Pulmonary artery endothelial cell (primary cell): ENCODE measurements at regions not wholly inside any gene's neighbourhood (a gene's known extent, or its start where the extent isn't known, plus 50 kb on each side); places are given as distances from the start of the nearest gene placed in this dataset.
"Not testable (repeated sequence)": the region's sequence is repeated elsewhere in the genome, so short reads cannot be mapped to it uniquely, and the experiment has no call there.

ENCODE experiments used
- DNase-seq: peaks from one replicate; pipeline ENCODE4 v3.0.0-alpha.2; 2011; ENCODE audit warnings: low read depth, low spot score

DNA sequence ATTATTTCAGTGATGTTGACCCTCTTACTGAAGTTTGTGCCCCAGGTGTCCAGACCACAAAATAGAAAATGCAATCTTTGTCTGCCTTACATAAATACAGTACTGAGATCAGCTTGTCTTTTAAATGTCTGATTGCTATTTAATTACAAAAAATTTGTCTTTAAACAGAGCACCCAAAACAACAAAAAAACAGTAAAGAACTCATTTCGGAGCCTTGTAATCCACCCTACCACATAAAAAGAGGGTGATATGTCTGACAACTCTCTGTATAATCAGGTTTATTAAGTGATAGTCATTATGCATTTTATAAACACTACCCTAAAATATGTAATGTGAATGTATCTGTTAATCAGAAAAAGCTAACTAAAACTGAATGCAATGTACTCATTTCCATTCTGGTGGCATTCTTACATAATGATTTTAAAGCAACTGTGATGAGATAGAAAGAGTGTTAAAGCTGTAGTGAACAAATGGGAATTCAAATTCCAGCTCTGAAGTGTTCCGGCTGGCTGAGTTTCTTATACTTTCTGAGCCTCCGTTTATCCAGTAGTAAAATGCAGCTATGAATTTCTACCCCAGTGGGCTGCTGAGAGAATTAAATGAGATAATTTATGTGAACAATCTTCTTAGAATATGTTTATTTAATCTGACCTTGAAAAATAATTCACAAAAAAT lies 486.6 kb downstream of the USP25 start:
- no peak for DNase-seq

DNA sequence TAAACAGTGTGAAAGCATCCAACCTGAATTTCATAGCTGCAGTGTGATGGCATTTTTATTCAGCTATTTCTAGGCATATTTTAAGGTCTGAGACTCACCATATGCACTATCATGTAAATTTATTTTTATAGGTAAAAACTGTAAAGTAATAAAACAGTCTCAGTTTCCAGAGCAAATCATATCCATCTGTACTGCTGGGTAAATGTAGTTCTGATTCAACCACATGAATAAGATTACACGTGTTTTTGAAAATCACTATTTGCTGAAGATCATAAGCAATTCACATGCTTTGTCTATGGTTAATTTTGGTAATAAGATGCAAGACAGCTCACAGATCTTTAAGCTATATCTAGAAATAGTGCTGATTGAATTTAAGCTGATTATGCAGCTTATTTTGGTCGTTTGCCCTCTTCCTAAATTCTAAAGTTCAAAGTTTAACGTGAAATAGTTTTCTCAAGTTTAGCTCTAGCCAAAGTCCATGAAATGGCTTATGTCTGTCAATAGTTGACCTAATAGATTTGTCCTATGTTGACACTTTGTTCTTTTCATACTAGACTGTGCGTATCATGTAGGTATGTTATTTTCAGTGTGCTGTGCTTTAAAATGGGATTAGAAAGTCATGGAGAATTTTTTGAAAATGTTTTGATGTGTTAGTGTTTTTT lies 489.0 kb downstream of the USP25 start:
- DNase-seq, result no peak

GRCh38 chr21:16224756-16225155 lies 495.0 kb downstream of the USP25 start:
- not testable (repeated sequence) for DNase-seq

DNA sequence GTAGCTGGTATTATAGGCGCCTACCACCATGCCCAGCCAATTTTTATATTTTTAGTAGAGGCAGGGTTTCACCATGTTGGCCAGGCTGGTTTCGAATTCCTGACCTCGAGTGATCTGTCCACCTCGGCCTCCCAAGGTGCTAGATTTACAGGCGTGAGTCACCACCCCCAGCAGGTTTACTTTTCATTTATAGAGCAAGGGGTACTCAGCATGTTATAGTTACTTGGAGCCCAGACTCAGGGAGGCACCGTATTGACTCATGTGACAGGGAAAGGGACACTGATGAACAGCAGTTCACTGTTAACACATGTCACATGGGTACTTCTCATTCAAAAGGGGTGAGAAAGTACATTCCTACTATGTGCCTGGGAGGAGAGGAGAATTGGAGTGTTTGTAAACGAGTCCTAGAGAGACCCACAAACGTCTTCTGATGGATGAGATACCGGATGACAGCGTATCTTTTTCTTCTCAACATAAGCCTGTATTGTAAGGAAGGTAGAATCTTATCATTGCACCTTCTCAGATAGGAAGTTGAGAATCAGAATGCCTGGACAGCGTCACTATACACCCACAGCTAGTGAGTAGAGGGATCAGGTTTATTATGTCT lies 510.0 kb downstream of the USP25 start:
- DNase-seq, result no peak

- DNase-seq, result no peak
Measured at GRCh38 chr21:16241016-16241415, 511.2 kb downstream of the USP25 start.

DNA sequence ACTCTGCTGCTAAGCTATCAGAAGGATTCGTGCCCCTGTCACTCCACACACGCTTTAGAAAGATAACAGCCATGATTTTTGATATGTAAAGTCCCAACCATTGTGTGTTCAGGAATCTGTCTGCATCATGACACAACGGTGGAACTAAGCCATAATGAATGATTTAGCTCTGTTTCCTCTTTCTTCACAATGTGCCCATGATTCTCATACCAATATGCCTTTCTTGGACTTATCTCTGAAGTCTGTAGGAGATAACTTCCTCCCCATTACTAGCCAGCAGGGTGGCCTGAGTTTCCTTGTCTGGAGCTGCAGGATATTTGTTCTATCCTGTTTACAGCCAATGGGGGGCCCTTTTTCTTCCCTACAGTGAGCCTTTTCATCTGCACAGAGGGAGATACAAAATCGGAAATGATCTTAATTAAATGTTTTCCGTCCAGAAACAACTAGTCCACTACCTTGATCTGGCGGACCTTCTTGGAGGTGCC lies 511.7 kb downstream of the USP25 start:
- peak; percentile 88 for DNase-seq

- no peak for DNase-seq
Measured at GRCh38 chr21:16243396-16243795, 513.6 kb downstream of the USP25 start.

- DNase-seq, result no peak
Measured at GRCh38 chr21:16248705-16249104, 518.9 kb downstream of the USP25 start.

- no peak for DNase-seq
Measured at GRCh38 chr21:16250273-16250672, 520.5 kb downstream of the USP25 start.

DNA sequence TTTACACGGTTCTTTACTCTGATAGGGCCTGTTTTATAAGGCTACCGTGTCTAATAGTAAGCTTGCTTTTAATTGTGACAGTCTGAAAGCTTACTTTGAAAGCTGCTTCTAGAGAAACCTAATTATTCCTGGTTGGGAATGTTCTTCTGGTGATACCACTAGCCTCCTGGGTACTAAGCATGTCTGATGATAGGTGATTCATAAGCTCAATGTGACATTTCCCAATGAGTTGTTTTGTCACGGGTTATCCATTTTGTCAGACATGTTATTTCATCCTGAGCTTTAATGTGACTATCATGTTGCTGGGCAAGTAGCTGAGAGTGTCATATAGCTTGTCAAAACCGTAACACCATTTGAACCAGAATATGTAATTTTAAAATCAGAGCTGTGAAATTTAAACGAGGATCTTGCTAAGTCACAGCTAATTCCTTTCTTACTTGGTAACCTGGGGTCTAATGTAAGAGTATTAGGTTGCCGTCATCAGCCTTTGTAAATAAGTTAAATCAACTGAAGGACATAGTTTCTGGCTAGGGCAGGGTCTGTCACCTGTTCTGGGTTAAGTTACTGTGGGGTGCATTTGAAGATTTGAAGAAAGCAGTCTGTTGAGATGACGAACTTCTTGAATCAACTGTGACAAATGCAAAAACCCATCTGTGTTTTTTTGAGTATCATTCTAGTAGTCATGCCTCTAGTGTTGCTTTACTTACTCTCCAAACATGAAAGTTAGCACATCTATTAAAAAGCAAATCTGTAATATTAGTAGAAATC lies 529.2 kb downstream of the USP25 start:
- DNase-seq, result no peak

DNA sequence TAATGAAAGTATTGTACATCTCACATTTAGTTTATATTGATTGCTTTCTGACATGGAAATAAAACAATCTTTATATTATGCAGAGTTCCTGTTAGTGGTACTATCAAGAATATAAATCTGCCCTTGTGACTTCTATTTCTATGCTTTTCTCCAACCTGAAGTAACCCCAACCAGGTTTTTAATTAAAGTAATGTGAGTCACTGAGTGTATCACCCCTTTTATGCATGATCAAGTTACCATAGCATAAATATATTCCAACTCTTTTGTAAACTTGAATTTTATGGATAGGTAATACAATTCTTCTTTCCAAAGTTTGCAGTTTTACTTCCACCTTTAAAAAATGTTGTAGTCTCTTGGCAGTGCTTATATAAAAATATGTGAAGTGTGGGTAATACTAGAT lies 532.3 kb downstream of the USP25 start:
- DNase-seq, result no peak

DNA sequence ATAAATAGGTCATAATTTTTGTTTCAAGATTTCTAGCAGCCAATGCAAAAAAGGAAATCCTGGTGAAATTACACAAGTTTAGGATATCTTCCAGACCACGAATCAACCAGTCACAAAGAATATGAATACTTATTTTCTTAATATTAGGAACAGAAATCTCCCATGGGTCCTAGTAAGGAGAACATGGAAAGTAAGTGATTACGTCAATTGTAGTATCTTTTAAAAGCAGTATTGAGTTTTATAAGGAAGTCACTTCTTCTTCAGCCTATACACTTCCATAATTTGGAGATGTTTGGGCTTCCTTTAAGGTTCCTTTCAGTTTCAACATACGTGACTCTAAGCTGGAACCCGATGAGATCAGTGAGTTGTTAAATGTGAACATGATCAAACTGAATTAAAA lies 534.5 kb downstream of the USP25 start:
- DNase-seq, result no peak

- no peak for DNase-seq
Measured at GRCh38 chr21:16269476-16269875, 539.7 kb downstream of the USP25 start.

DNA sequence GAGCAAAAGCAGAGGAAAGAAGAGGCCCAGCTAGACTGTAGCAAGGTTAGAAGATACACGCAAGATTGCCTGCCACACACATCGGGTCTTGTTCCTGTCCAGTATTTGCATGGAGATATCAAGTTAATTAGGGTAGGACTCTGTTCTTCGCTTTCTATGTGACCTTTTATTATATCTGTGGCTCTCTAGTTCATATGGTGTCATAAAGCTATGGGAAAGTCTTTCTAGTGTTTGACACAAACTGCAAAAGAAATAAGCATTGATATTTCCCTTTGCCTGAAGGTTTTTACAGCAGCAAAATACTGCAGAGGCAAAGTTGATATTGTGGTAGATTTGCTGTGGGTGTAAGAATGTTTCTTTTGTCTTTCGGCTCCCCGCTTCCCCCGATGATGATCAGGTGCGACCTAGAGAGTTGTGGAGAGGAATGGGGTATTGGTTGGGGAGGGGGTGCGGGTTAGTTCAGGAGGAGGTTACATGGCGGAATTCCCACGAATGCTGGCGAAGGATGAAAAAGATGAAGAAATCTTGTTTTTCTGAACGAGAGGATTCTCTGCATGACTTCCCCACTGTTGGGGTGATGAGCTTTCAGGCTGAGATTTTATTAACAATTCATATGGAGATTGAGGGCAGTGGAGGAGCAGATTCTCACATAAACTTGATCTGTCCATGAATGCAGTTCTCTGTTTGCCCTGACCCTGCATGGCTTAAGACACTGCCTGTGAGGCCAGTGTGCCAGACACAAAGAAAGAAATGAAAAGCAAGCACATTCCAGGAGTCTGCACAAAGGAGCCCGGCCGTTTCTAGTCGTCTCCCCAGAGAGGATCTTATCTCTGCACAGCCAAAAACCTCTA lies 550.2 kb downstream of the USP25 start:
- no peak for DNase-seq

GRCh38 chr21:16280686-16281091 lies 550.9 kb downstream of the USP25 start:
- no peak for DNase-seq

GRCh38 chr21:16283516-16283915 lies 553.7 kb downstream of the USP25 start:
- DNase-seq, result no peak

- DNase-seq, result no peak
Measured at GRCh38 chr21:16285605-16286126, 555.9 kb downstream of the USP25 start.

DNA sequence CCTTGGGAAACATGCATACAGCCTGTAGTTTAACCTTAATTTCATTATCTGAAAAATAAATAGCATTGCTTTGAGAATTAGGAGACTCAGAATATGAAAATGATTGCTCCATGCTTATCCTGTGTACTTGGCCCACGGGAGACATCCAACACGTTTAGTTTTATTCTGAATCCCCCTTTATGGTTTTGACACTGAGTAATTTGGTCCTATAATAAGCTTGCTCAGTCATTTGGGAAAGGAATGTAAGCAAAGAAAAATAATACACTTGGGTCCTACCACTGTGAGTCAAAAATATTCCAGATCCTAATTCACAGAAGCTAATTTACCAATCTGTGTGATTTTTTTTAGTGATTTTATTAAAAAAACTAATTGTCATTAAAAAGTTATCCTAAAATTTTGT lies 557.3 kb downstream of the USP25 start:
- no peak for DNase-seq

DNA sequence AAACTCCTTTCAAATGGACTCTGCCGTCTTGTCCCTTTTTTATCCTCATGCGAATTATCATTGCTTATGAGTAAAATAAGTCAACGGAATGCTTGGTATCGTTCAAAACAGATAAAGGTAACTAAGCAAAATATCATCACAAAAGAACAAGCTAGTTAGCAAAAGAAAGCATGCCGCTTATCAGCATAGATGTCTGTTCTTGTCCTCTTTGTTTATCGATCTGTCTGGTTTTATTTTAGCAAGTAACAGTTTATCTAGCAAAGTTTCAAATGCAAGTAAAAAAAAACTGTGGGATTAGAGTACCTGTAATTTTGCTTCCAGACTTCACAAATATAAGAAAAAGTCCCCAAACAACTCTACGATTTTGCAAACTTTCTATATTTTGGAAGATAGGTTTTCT lies 561.5 kb downstream of the USP25 start:
- DNase-seq, result no peak

DNA sequence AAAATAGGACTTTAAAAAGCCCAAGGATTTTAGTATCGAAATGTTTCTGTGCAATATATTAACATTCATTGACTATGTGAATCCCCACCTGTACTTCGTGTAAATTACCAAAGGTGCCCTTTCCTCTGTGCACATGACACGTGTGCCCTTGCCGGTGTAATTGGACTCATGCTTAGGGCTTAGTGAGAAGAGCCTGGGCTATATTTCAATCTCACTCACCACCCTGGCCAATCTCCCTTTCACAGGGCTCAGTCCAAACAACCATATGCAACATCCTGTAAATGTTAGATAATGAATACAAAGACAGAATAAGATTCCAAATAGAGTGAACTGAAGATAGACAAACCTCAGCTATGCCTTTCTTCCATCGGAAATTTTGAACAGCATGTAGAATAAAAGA lies 564.3 kb downstream of the USP25 start:
- no peak for DNase-seq

DNA sequence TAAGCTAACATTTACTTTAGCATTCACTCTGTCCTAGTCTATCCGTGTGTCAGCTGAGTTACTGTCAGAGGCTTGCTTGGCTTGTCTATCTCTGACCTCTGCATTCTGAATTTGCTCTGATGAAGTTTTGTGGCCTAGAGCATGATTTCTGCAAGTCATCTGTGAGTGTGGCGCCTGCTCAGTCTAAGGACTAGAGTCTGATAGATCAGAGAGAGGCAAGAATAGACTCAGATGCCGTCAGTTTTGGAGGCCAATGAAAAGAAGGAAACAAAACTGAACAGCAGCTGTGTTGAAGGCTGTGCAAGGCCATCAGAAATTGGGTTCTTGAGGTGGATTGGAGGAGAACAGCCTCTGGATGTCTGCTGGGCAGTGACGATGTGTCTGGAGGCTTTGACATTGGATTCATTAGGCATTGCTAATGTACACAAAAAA lies 573.1 kb downstream of the USP25 start:
- DNase-seq, result no peak
